ENCODE measurements at regions not wholly inside any gene's neighbourhood (a gene's known extent, or its start where the extent isn't known, plus 50 kb on each side); places are given as distances from the start of the nearest gene placed in this dataset.

- no peak for DNase-seq
These were observed 177.1 kb upstream of the ARHGEF26 start for GRCh38 chr3:153944084-153944483.

- DNase-seq: no peak
These were observed 169.9 kb upstream of the ARHGEF26 start for GRCh38 chr3:153951276-153951675.

GRCh38 chr3:153952091-153952490 is 169.1 kb upstream of the ARHGEF26 start:
- DNase-seq: no peak

GRCh38 chr3:153956613-153957012 is 164.6 kb upstream of the ARHGEF26 start:
- no peak for DNase-seq

GRCh38 chr3:153957421-153957820 is 163.8 kb upstream of the ARHGEF26 start:
- no peak for DNase-seq

- DNase-seq: no peak
These were observed 162.3 kb upstream of the ARHGEF26 start for GRCh38 chr3:153958635-153959595.

GRCh38 chr3:153960458-153961074 is 160.6 kb upstream of the ARHGEF26 start:
- no peak for DNase-seq

GRCh38 chr3:153961494-153961893 is 159.7 kb upstream of the ARHGEF26 start:
- DNase-seq: no peak

GRCh38 chr3:153963012-153963411 is 158.2 kb upstream of the ARHGEF26 start:
- no peak for DNase-seq

GRCh38 chr3:153967260-153967659 is 153.9 kb upstream of the ARHGEF26 start:
- no peak for DNase-seq

- no peak for DNase-seq
These were observed 151.1 kb upstream of the ARHGEF26 start for GRCh38 chr3:153970047-153970446.

- no peak for DNase-seq
These were observed 150.3 kb upstream of the ARHGEF26 start for GRCh38 chr3:153970741-153971347.

- no peak for DNase-seq
These were observed 148.3 kb upstream of the ARHGEF26 start for GRCh38 chr3:153972862-153973261.

GRCh38 chr3:153973722-153974265 is 147.4 kb upstream of the ARHGEF26 start:
- DNase-seq: no peak

- DNase-seq: no peak
These were observed 146.6 kb upstream of the ARHGEF26 start for GRCh38 chr3:153974614-153975013.

- no peak for DNase-seq
These were observed 144.2 kb upstream of the ARHGEF26 start for GRCh38 chr3:153976891-153977554.

- DNase-seq: no peak
These were observed 143.2 kb upstream of the ARHGEF26 start for GRCh38 chr3:153978006-153978405.

- no peak for DNase-seq
These were observed 141.6 kb upstream of the ARHGEF26 start for GRCh38 chr3:153979418-153980251.

GRCh38 chr3:153980252-153980590 is 141.0 kb upstream of the ARHGEF26 start:
- no peak for DNase-seq

GRCh38 chr3:153997364-153997763 is 123.8 kb upstream of the ARHGEF26 start:
- DNase-seq: peak in 1 of 2 donors; percentile 2

- no peak for DNase-seq
These were observed 117.5 kb upstream of the ARHGEF26 start for GRCh38 chr3:154003649-154004048.

GRCh38 chr3:154011036-154011435 is 110.2 kb upstream of the ARHGEF26 start:
- DNase-seq: no peak

Data from stimulated activated CD4-positive, alpha-beta T cell treated with anti-CD3 and anti-CD28 coated beads, Interleukin-2, amount 100 ng/mL, for 24 hours (primary cell).